Fibroblast of lung (primary cell): ENCODE measurements at regions not wholly inside any gene's neighbourhood (a gene's known extent, or its start where the extent isn't known, plus 50 kb on each side); places are given as distances from the start of the nearest gene placed in this dataset.

Experiments
- EZH2 ChIP-seq: IDR thresholded peaks from 2 replicates; pipeline ENCODE4 v1.5.1; 2012; ENCODE audit warnings: low read length, control low read depth, mild to moderate bottlenecking; ENCODE audit errors: missing control alignments
- TF ChIP-seq, protein P1 (sequence below), 2 donors: IDR thresholded peaks in 1 of 2; conservative IDR thresholded peaks in 1 of 2; 1 replicate in 1 of 2; 2 replicates in 1 of 2; pipeline ENCODE4 v1.5.1; 2011 to 2012; ENCODE audit warnings: low read length in 2 of 2, control low read depth in 1 of 2, inconsistent platforms in 1 of 2, low read depth in 1 of 2, mild to moderate bottlenecking in 1 of 2

- TF ChIP-seq, protein P1, sequence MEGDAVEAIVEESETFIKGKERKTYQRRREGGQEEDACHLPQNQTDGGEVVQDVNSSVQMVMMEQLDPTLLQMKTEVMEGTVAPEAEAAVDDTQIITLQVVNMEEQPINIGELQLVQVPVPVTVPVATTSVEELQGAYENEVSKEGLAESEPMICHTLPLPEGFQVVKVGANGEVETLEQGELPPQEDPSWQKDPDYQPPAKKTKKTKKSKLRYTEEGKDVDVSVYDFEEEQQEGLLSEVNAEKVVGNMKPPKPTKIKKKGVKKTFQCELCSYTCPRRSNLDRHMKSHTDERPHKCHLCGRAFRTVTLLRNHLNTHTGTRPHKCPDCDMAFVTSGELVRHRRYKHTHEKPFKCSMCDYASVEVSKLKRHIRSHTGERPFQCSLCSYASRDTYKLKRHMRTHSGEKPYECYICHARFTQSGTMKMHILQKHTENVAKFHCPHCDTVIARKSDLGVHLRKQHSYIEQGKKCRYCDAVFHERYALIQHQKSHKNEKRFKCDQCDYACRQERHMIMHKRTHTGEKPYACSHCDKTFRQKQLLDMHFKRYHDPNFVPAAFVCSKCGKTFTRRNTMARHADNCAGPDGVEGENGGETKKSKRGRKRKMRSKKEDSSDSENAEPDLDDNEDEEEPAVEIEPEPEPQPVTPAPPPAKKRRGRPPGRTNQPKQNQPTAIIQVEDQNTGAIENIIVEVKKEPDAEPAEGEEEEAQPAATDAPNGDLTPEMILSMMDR (conservative IDR thresholded peaks at IDR 0.05 in 1 of 2, IDR thresholded peaks at IDR 0.05 in 1 of 2; ENCODE audit: low read depth in 1 of 2, low read length in 2 of 2), result no peak
- no peak for TF ChIP-seq EZH2
These were observed 77.8 kb downstream of the PDGFA start for GRCh38 chr7:441684-442421.
